ENCODE measurements at regions not wholly inside any gene's neighbourhood (a gene's known extent, or its start where the extent isn't known, plus 50 kb on each side); places are given as distances from the start of the nearest gene placed in this dataset.

DNA sequence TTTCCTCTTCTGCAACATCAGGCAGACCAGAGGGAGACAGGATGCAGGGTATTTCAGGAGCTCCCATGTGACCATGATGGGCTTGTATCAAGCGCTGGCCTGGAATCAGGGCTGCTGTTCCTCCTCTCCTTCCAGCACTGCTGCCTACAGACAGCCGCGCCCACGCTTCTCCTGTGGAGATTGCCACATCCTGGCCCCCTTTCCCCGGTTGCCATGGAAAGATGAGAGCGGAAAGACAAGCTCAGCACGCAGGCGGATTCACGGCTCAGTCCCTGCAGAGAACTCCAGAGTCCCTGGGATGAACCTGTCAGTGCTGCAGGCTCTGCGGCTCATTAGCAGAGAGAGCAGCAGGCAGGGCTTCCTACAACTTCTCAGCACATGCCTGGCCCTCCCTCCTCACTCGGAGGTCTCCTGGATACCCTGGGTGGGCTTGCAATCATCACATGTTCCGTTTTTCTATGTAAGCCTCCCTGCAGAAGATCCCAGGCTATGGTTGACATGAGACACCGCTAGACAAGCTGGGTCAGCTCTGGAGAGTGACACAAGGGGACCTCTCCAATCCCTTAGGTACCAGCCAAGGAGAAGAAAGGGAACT, 497.8 kb upstream of the MYT1L start:
- no peak for DNase-seq (ENCODE audit: low spot score)

DNA sequence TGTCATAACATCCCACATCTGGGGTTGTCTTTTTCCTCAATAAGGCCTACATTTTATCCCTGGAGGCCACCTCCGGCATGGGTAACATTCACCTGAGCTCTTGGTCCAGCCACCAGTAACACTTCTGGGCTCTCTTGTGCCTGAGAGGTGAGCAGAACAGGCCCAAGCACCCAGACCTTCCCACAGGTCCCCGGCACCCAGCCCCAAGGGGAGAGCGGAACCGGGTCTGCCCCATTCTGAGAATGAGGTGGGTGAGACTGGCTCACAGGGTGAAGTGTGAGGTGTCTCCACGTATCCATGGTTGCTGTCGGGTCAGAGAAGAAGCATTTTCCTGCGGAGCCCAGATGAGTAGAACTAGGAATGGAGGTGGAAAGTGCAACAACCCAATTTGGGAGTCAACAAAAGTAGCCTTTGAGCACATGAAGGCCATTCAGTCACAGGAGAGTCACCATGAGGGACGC, 496.7 kb upstream of the MYT1L start:
- DNase-seq (ENCODE audit: low spot score): no peak

- no peak for DNase-seq (ENCODE audit: low spot score)
Measured at GRCh38 chr2:2827046-2827636, 496.1 kb upstream of the MYT1L start.

DNA sequence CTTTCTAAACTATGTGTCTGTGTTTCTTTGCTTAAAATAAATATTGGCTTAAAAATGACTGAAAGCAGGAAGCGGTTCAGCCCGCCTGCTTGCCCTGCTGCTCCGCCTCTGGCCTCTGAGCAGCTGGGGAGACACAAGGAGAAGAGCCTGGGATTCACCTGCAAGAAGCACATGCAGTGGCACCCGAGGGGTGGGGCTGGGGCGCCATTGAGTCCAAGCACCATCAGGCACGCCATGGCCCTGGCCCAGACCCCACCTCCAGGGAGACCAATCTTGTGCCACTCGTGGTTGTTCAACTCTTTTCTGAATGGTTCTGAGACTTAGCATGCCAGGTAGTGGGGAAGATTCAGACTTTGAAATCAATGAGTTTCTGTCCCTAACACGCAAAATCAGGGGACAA, 495.5 kb upstream of the MYT1L start:
- no peak for DNase-seq (ENCODE audit: low spot score)

DNA sequence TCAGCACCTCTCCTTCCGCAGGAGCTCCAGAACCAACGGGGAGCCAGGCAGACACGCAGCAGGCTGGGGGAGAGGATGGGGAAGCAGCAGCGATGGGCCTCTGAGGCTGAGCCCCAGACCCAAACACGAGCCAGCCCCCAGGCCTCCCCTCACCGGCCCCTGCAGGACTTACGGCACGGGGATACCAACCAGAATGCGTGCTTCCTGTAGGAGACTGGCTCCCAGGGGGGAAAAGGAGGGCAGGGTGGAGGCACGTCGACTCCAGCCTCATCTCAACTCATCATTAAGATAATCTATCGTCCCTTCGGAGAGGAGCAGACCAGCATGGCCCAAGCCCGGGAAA, 495.1 kb upstream of the MYT1L start:
- DNase-seq (ENCODE audit: low spot score): no peak

DNA sequence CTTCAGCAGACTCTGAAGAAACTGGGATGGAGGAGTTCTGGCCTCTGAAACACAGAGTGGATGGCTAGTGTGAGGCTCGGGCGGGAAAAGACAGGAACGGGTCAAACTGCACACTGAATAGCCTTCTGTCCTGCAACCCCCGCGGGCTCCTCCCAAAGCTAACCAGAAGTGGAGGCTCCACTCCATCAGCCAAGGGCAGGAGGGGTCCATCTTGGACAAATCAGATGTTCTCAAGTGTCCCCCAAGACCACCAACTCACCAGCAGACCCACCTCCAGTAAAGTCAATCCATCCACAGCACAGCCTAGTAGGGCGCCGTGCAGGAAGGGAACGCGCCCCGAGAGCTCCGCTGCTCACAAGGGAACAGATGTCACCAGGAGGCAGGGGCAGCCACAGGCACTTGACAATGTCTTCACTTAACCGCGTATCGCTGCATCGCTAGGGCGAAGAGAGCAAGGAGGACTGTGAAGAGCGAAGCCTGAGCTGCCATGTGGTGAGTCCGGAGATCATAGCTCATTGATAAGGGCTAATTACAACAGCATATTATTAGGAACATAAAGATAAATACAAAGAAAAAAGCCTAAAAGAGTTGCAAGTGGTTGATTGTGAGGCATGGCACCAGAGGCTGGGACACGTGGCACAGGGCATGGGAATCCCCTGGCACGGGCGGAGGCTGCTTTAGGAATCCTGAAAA, 494.6 kb upstream of the MYT1L start:
- no peak for DNase-seq (ENCODE audit: low spot score)

DNA sequence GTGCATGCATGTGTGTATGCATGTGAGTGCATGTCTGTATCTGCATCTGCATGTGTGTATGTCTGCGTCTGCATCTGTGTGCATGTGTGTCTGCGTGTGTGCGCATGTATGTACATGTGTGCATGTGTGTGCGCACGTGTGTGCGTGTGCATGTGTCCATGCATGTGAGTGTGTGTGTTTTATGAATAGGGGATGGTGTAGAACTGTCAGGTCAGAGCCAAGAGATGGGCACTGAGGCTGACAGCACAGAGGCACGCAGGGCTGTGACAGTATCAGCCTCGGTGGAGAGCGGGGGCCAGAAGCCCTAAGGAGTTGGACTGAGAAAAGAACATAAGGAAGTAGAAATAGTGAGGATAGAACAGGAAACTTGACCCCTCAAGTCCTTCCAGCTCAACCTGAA, 494.0 kb upstream of the MYT1L start:
- no peak for DNase-seq (ENCODE audit: low spot score)

GRCh38 chr2:2824588-2824987, 493.5 kb upstream of the MYT1L start:
- no peak for DNase-seq (ENCODE audit: low spot score)

DNA sequence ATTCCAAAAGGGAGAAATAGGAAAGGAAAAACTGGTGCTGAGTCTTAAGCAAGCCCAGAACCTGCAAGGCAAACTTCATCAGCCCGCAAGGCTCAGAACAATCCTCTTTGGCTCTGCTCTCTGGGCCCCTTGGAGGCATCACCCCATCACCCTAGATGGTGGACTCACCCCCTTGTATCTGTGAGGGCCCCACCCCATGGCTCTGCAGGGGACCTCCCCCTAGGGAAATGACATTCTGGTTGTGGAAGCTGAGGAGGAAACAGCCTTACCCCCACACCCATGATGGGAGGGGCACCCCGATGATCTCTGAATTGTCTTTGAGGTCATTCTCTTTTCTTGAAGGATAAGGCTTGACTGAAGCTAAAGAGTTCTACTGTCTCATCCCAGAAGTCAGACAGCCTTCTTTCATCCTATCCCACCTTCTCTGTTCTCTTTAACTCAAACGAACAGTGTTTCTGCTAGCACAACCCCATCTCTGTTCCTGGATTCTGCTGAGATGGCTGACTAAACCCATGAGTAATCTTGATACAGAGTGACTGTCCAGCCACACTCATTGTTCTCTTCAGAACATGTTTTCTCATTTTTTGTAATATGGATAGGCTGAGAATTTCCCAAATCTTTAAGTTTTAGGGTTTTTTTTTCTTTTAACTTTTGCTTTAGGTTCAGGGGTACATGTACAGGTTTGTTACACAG, 492.1 kb upstream of the MYT1L start:
- DNase-seq (ENCODE audit: low spot score): peak; percentile 47

GRCh38 chr2:2822143-2822542, 491.1 kb upstream of the MYT1L start:
- no peak for DNase-seq (ENCODE audit: low spot score)

- no peak for DNase-seq (ENCODE audit: low spot score)
Measured at GRCh38 chr2:2812648-2813047, 481.6 kb upstream of the MYT1L start.

- no peak for DNase-seq (ENCODE audit: low spot score)
Measured at GRCh38 chr2:2812117-2812516, 481.0 kb upstream of the MYT1L start.

GRCh38 chr2:2810504-2810903, 479.4 kb upstream of the MYT1L start:
- no peak for DNase-seq (ENCODE audit: low spot score)

GRCh38 chr2:2809771-2810170, 478.7 kb upstream of the MYT1L start:
- no peak for DNase-seq (ENCODE audit: low spot score)

GRCh38 chr2:2808551-2809058, 477.5 kb upstream of the MYT1L start:
- no peak for DNase-seq (ENCODE audit: low spot score)

GRCh38 chr2:2806711-2807110, 475.6 kb upstream of the MYT1L start:
- no peak for DNase-seq (ENCODE audit: low spot score)

GRCh38 chr2:2805263-2805662, 474.2 kb upstream of the MYT1L start:
- DNase-seq (ENCODE audit: low spot score): no peak

- no peak for DNase-seq (ENCODE audit: low spot score)
Measured at GRCh38 chr2:2804528-2804927, 473.5 kb upstream of the MYT1L start.

GRCh38 chr2:2801458-2801857, 470.4 kb upstream of the MYT1L start:
- no peak for DNase-seq (ENCODE audit: low spot score)

GRCh38 chr2:2800697-2801096, 469.6 kb upstream of the MYT1L start:
- no peak for DNase-seq (ENCODE audit: low spot score)

DNA sequence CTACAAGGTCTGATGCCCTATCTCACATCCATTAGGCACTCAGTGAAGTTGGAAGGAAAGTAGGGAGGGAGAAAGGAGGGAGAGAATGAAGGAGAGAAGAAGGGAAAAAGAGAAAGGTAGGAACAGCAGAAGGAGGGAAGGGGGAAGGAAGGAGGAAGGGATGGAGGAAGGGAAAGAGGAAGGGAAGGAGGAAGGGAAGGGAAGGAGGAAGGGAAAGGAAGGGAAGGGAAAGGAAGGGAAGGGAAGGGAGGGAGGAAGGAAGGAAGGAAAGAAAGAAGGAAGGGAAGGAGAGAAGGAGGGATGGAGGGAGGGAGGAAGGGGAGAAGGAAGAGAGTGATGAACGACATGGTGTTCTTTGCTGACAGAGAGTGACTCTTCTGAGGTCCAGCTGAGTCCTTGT, 468.9 kb upstream of the MYT1L start:
- DNase-seq (ENCODE audit: low spot score): no peak

GRCh38 chr2:2799151-2799697, 468.1 kb upstream of the MYT1L start:
- DNase-seq (ENCODE audit: low spot score): no peak

DNA sequence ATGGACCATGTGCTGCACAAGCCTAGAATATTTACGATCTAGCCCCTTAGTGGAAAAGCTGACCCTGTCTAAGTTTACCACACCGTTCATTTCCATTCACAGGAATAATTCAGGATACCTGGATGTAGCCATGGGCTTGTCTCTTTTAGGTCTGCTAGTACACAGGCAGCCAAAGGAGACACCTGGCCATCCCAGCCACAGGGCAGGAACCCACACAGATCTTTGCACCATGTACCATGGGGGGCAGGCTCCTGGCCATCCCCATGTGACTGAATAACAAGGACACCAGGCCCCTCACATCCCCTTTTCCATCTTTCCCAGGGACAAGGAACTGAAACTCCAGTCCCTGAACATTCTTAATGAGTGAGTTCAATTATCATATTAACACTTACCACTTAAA, 467.3 kb upstream of the MYT1L start:
- no peak for DNase-seq (ENCODE audit: low spot score)

All from RKO (cell line).